ENCODE measurements at regions not wholly inside any gene's neighbourhood (a gene's known extent, or its start where the extent isn't known, plus 50 kb on each side); places are given as distances from the start of the nearest gene placed in this dataset.

GRCh38 chr6:2611092-2611491 is 139.6 kb downstream of the MYLK4 start:
- Histone ChIP-seq H3K79me2 (ENCODE audit: insufficient read depth, low read length) (no peaks in the 10 kb centered on the region), H3K4me3 (ENCODE audit: low read depth, low read length, poor library complexity, severe bottlenecking) (no peak overlapping the region), H3K36me3 (ENCODE audit: insufficient read depth, low read length) (no peaks in the 10 kb centered on the region), H3K4me2 (ENCODE audit: low read length) (no peak overlapping the region), H3F3A (ENCODE audit: insufficient read depth, low read length) (no peaks in the 10 kb centered on the region), H3K9me2 (ENCODE audit: low read depth, low read length) (no peaks in the 10 kb centered on the region), H4K20me1 (ENCODE audit: insufficient read depth, low read length) (no peaks in the 10 kb centered on the region), H3K27ac (ENCODE audit: low read depth, low read length, poor library complexity, severe bottlenecking) (no peak overlapping the region), H3K9me3 (ENCODE audit: low read length) (no peaks in the 10 kb centered on the region), H2AFZ (ENCODE audit: low read length) (no peak overlapping the region), H3K4me1 (ENCODE audit: insufficient read depth, low read length, severe bottlenecking) (no peaks in the 10 kb centered on the region), H3K9ac (ENCODE audit: low read length) (no peak overlapping the region), H3K27me3 (ENCODE audit: insufficient read depth, low read length) (no peaks in the 10 kb centered on the region)
- TF ChIP-seq EZH2 (IDR thresholded peaks at IDR 0.05; ENCODE audit: borderline replicate concordance, low read length) (no peak), CTCF (IDR thresholded peaks at IDR 0.05; ENCODE audit: low read length) (no peak)

- TF ChIP-seq CTCF (IDR thresholded peaks at IDR 0.05; ENCODE audit: low read length) = no peak
- no peak for TF ChIP-seq EZH2 (IDR thresholded peaks at IDR 0.05; ENCODE audit: borderline replicate concordance, low read length)
- H3K4me2 ChIP-seq (ENCODE audit: low read length) = no peak overlapping the region
- no peak overlapping the region for H2AFZ ChIP-seq (ENCODE audit: low read length)
Measured at GRCh38 chr6:2608503-2608902, 142.2 kb downstream of the MYLK4 start.

GRCh38 chr6:2600363-2600762 is 150.4 kb downstream of the MYLK4 start:
- TF ChIP-seq CTCF (IDR thresholded peaks at IDR 0.05; ENCODE audit: low read length) (no peak), EZH2 (IDR thresholded peaks at IDR 0.05; ENCODE audit: borderline replicate concordance, low read length) (no peak)
- Histone ChIP-seq H3K27me3 (ENCODE audit: insufficient read depth, low read length) (no peaks in the 10 kb centered on the region), H3K4me3 (ENCODE audit: low read depth, low read length, poor library complexity, severe bottlenecking) (no peak overlapping the region), H3K9me3 (ENCODE audit: low read length) (no peaks in the 10 kb centered on the region), H3K27ac (ENCODE audit: low read depth, low read length, poor library complexity, severe bottlenecking) (no peak overlapping the region), H3K4me2 (ENCODE audit: low read length) (no peak overlapping the region), H3K9ac (ENCODE audit: low read length) (no peak overlapping the region), H2AFZ (ENCODE audit: low read length) (no peak overlapping the region), H4K20me1 (ENCODE audit: insufficient read depth, low read length) (no peaks in the 10 kb centered on the region), H3K36me3 (ENCODE audit: insufficient read depth, low read length) (no peaks in the 10 kb centered on the region), H3K79me2 (ENCODE audit: insufficient read depth, low read length) (no peaks in the 10 kb centered on the region), H3K9me2 (ENCODE audit: low read depth, low read length) (no peaks in the 10 kb centered on the region), H3K4me1 (ENCODE audit: insufficient read depth, low read length, severe bottlenecking) (no peaks in the 10 kb centered on the region), H3F3A (ENCODE audit: insufficient read depth, low read length) (no peaks in the 10 kb centered on the region)

More at GRCh38 chr6:2608503-2608902, 142.2 kb downstream of the MYLK4 start:
- H3K4me3 ChIP-seq (ENCODE audit: low read depth, low read length, poor library complexity, severe bottlenecking) = no peak overlapping the region
- H3K9ac ChIP-seq (ENCODE audit: low read length) = no peak overlapping the region
- H3K27ac ChIP-seq (ENCODE audit: low read depth, low read length, poor library complexity, severe bottlenecking) = no peak overlapping the region
- no peaks in the 10 kb centered on the region for H4K20me1 ChIP-seq (ENCODE audit: insufficient read depth, low read length)
- no peaks in the 10 kb centered on the region for H3K4me1 ChIP-seq (ENCODE audit: insufficient read depth, low read length, severe bottlenecking)
- no peaks in the 10 kb centered on the region for H3K36me3 ChIP-seq (ENCODE audit: insufficient read depth, low read length)
- no peaks in the 10 kb centered on the region for H3K9me2 ChIP-seq (ENCODE audit: low read depth, low read length)
- no peaks in the 10 kb centered on the region for H3F3A ChIP-seq (ENCODE audit: insufficient read depth, low read length)
- 0 out of 2 replicates have a peak, but pooled peaks cover 2% of the 10 kb centered on the region for H3K27me3 ChIP-seq (ENCODE audit: insufficient read depth, low read length)
- no peaks in the 10 kb centered on the region for H3K9me3 ChIP-seq (ENCODE audit: low read length)
- H3K79me2 ChIP-seq (ENCODE audit: insufficient read depth, low read length) = no peaks in the 10 kb centered on the region

All from OCI-LY1 (cell line).